SK-N-SH treated with all-trans-retinoic acid at 6 μM for 48 hours (cell line): ENCODE measurements at regions not wholly inside any gene's neighbourhood (a gene's known extent, or its start where the extent isn't known, plus 50 kb on each side); places are given as distances from the start of the nearest gene placed in this dataset.

Experiments
- ATAC-seq: fragments of 200-7000 bp; cut with Tn5 transposase; 3 replicates; pipeline ENCODE4 v1.9.1; 2020; ENCODE audit warnings: mild to moderate bottlenecking, moderate library complexity
- ARNTL ChIP-seq: fragments of 450-650 bp; formaldehyde crosslinking; IDR thresholded peaks from 2 replicates; pipeline ENCODE4 v1.5.0; 2020; ENCODE audit warnings: low read depth, mild to moderate bottlenecking, moderate library complexity, borderline replicate concordance
- BACH2 ChIP-seq: fragments of 250-450 bp; sonication (Bioruptor Pico); IDR thresholded peaks from 2 replicates; pipeline ENCODE4 v1.9.0; 2021; ENCODE audit warnings: mild to moderate bottlenecking, borderline replicate concordance
- CREB5 ChIP-seq: fragments of 250-450 bp; sonication (Bioruptor Pico); IDR thresholded peaks from 2 replicates; pipeline ENCODE4 v1.5.1; 2020; ENCODE audit warnings: low read depth, mild to moderate bottlenecking, moderate library complexity
- CSDC2 ChIP-seq: fragments of 250-450 bp; sonication (Bioruptor Pico); IDR thresholded peaks from 2 replicates; pipeline ENCODE4 v1.5.0; 2020; ENCODE audit warnings: mild to moderate bottlenecking, moderate library complexity
- CSRNP3 ChIP-seq: fragments of 250-450 bp; sonication (Bioruptor Pico); IDR thresholded peaks from 2 replicates; pipeline ENCODE4 v1.5.1; 2021; ENCODE audit warnings: mild to moderate bottlenecking, moderate library complexity
- ESRRG ChIP-seq: fragments of 250-450 bp; sonication (Bioruptor Pico); IDR thresholded peaks from 2 replicates; pipeline ENCODE4 v1.6.1; 2021; ENCODE audit warnings: mild to moderate bottlenecking
- GLIS3 ChIP-seq: fragments of 250-450 bp; sonication (Bioruptor Pico); IDR thresholded peaks from 2 replicates; pipeline ENCODE4 v1.5.0; 2020; ENCODE audit warnings: mild to moderate bottlenecking, moderate library complexity
- ISL1 ChIP-seq: fragments of 250-450 bp; sonication (Bioruptor Pico); IDR thresholded peaks from 2 replicates; pipeline ENCODE4 v2.1.2; 2022; ENCODE audit warnings: mild to moderate bottlenecking, moderate library complexity
- OSR1 ChIP-seq: fragments of 250-450 bp; sonication (Bioruptor Pico); IDR thresholded peaks from 2 replicates; pipeline ENCODE4 v1.8.0; 2022; ENCODE audit warnings: moderate library complexity, mild to moderate bottlenecking, inconsistent platforms
- PATZ1 ChIP-seq: fragments of 250-450 bp; sonication (Bioruptor Pico); IDR thresholded peaks from 2 replicates; pipeline ENCODE4 v1.8.0; 2020; ENCODE audit warnings: mild to moderate bottlenecking, moderate library complexity, borderline replicate concordance
- POU6F1 ChIP-seq: fragments of 250-450 bp; sonication (Bioruptor Pico); IDR thresholded peaks from 2 replicates; pipeline ENCODE4 v1.8.0; 2021; ENCODE audit warnings: low read depth, mild to moderate bottlenecking, moderate library complexity, borderline replicate concordance
- PPARA ChIP-seq: fragments of 250-450 bp; sonication (Bioruptor Pico); IDR thresholded peaks from 2 replicates; pipeline ENCODE4 v1.5.0; 2020; ENCODE audit warnings: mild to moderate bottlenecking, borderline replicate concordance
- RARB ChIP-seq: fragments of 250-450 bp; sonication (Bioruptor Pico); IDR thresholded peaks from 2 replicates; pipeline ENCODE4 v1.8.0; 2021; ENCODE audit warnings: mild to moderate bottlenecking, moderate library complexity
- SNAI2 ChIP-seq: fragments of 250-450 bp; sonication (Bioruptor Pico); IDR thresholded peaks from 2 replicates; pipeline ENCODE4 v1.5.0; 2020; ENCODE audit warnings: mild to moderate bottlenecking, moderate library complexity
- TCF4 ChIP-seq: fragments of 250-450 bp; sonication (Bioruptor Pico); IDR thresholded peaks from 2 replicates; pipeline ENCODE4 v1.8.0; 2021; ENCODE audit warnings: mild to moderate bottlenecking, moderate library complexity, borderline replicate concordance
- TOX ChIP-seq: fragments of 250-450 bp; sonication (Bioruptor Pico); IDR thresholded peaks from 2 replicates; pipeline ENCODE4 v1.8.0; 2021; ENCODE audit warnings: mild to moderate bottlenecking, moderate library complexity, borderline replicate concordance
- TSHZ2 ChIP-seq: fragments of 250-450 bp; sonication (Bioruptor Pico); IDR thresholded peaks from 2 replicates; pipeline ENCODE4 v1.5.0; 2020; ENCODE audit warnings: mild to moderate bottlenecking, moderate library complexity
- ZFP3 ChIP-seq: fragments of 250-450 bp; sonication (Bioruptor Pico); IDR thresholded peaks from 2 replicates; pipeline ENCODE4 v1.5.0; 2020; ENCODE audit warnings: mild to moderate bottlenecking, moderate library complexity
- ZFP30 ChIP-seq: fragments of 450-650 bp; formaldehyde crosslinking; IDR thresholded peaks from 2 replicates; pipeline ENCODE4 v1.5.0; 2022; ENCODE audit warnings: mild to moderate bottlenecking, moderate library complexity
- ZNF70 ChIP-seq: fragments of 450-650 bp; formaldehyde crosslinking; IDR thresholded peaks from 2 replicates; pipeline ENCODE4 v1.5.0; 2020; ENCODE audit warnings: mild to moderate bottlenecking, moderate library complexity

GRCh38 chr21:38726482-38726881 lies 79.2 kb upstream of the ETS2 start:
- TF ChIP-seq TOX (CRISPR knock-in tag) = no peak
- TF ChIP-seq ESRRG (CRISPR knock-in tag) = no peak
- no peak for TF ChIP-seq ARNTL (CRISPR knock-in tag)
- no peak for TF ChIP-seq ZFP30 (CRISPR knock-in tag)
- TF ChIP-seq CREB5 (CRISPR knock-in tag) = no peak
- TF ChIP-seq ZNF70 (CRISPR knock-in tag) = no peak
- TF ChIP-seq PATZ1 = no peak
- no peak for TF ChIP-seq TCF4 (CRISPR knock-in tag)
- TF ChIP-seq SNAI2 (CRISPR knock-in tag) = no peak
- TF ChIP-seq OSR1 (CRISPR knock-in tag) = no peak
- TF ChIP-seq POU6F1 (CRISPR knock-in tag) = no peak
- no peak for TF ChIP-seq GLIS3 (CRISPR knock-in tag)
- no peak for TF ChIP-seq CSDC2
- no peak for ATAC-seq

GRCh38 chr21:38729291-38729690 lies 76.4 kb upstream of the ETS2 start:
- no peak for ATAC-seq
- TF ChIP-seq TSHZ2 (CRISPR knock-in tag) (no peak), PPARA (CRISPR knock-in tag) (no peak), ESRRG (CRISPR knock-in tag) (no peak), CSDC2 (no peak), ZFP3 (CRISPR knock-in tag) (no peak), SNAI2 (CRISPR knock-in tag) (no peak), ISL1 (CRISPR knock-in tag) (no peak), OSR1 (CRISPR knock-in tag) (no peak), CSRNP3 (CRISPR knock-in tag) (no peak), ZNF70 (CRISPR knock-in tag) (no peak), POU6F1 (CRISPR knock-in tag) (no peak), BACH2 (CRISPR knock-in tag) (no peak), RARB (no peak)
